ENCODE measurements at regions not wholly inside any gene's neighbourhood (a gene's known extent, or its start where the extent isn't known, plus 50 kb on each side); places are given as distances from the start of the nearest gene placed in this dataset.
"Not testable (repeated sequence)": the region's sequence is repeated elsewhere in the genome, so short reads cannot be mapped to it uniquely, and the experiment has no call there.

DNA sequence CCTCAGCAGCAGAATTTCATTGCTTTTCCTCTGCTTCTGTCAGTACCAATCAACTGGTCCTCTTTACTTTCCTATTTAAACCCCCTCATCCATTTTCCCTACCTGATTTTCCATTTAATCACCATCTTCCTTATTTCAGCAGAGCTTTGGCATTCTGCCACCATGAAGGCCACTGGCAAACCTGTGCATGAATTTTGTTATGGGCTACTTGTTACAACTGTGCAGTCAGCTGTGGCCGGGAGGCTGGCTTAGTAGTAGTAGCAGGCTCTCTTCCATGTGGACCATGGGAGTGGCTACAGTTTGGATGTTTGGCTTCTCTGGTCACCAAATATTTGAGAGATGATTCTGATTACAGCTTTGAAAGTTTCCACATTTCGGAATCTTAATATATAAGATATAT, 976.6 kb upstream of the SEMA6A start:
- Mint-ChIP-seq H3K4me3 (no peak overlapping the region), H3K9me3 (no peaks in the 10 kb centered on the region), H3K27ac (no peak overlapping the region), H3K36me3 (ENCODE audit: low read depth) (no peaks in the 10 kb centered on the region), H3K4me1 (no peaks in the 10 kb centered on the region), H3K27me3 (no peaks in the 10 kb centered on the region)
- ATAC-seq (ENCODE audit: low read depth): no peak
- TF ChIP-seq CTCF (IDR thresholded peaks at IDR 0.05): no peak
- intact Hi-C loops (cut with micrococcal nuclease): no loop called here
- CTCF ChIA-PET: no interaction called here
- DNase-seq: no peak
- POLR2A ChIA-PET: no interaction called here

DNA sequence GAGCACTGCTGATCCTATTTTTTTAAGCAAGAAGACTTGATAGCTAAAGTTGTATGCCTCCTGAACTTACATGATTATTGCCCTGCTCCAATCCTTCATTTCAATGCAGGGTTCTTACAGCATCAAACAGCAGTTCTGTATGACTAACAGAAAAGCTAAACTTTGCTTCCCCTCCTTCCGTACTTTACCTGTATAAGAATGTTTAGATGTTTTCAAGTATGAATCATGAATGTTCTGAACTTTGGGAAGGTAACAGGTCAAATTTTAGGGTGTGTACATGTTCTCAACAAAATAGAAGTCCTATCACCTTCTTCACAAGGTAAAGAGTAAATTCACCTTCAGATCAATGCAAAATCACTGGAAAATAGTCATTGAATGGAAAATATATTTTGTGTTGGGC, 972.6 kb upstream of the SEMA6A start:
- H3K4me1 Mint-ChIP-seq: no peaks in the 10 kb centered on the region
- no peak for TF ChIP-seq CTCF (IDR thresholded peaks at IDR 0.05)
- no peaks in the 10 kb centered on the region for H3K36me3 Mint-ChIP-seq (ENCODE audit: low read depth)
- no peak overlapping the region for H3K27ac Mint-ChIP-seq
- POLR2A ChIA-PET: no interaction called here
- no peak overlapping the region for H3K4me3 Mint-ChIP-seq
- peaks cover 2% of the 10 kb centered on the region for H3K9me3 Mint-ChIP-seq
- CTCF ChIA-PET: no interaction called here
- ATAC-seq (ENCODE audit: low read depth) (no peak), DNase-seq (no peak)
- intact Hi-C loops (cut with micrococcal nuclease): no loop called here
- H3K27me3 Mint-ChIP-seq: no peaks in the 10 kb centered on the region

- Mint-ChIP-seq H3K36me3 (ENCODE audit: low read depth) (no peaks in the 10 kb centered on the region), H3K27me3 (no peaks in the 10 kb centered on the region), H3K4me1 (no peaks in the 10 kb centered on the region), H3K4me3 (no peak overlapping the region), H3K9me3 (peaks cover 4% of the 10 kb centered on the region), H3K27ac (no peak overlapping the region)
- ChIA-PET POLR2A (no interaction called here), CTCF (no interaction called here)
- no peak for DNase-seq
- no peak for ATAC-seq (ENCODE audit: low read depth)
- intact Hi-C loops (cut with micrococcal nuclease): no loop called here
- no peak for TF ChIP-seq CTCF (IDR thresholded peaks at IDR 0.05)
Observed at GRCh38 chr5:117539692-117540091, 965.1 kb upstream of the SEMA6A start.

DNA sequence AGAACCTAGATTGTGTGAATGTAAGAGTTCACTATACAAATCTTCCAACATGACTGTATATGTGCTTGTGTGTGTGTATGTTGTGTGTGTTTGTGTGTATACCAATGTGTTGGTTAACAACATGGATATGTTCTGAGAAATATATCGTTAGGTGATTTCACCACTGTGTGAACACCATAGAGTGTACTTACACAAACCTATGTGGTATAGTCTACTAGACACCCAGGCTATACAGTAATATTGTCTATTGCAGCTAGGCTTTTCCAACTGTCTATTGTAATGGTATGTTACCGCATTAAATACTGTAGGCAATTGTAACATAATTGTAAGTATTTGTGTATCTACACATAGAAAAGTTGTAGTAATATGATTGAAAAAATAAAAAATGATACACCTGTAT, 959.2 kb upstream of the SEMA6A start:
- Mint-ChIP-seq H3K4me3 (no peak overlapping the region), H3K36me3 (ENCODE audit: low read depth) (no peaks in the 10 kb centered on the region), H3K27me3 (no peaks in the 10 kb centered on the region), H3K9me3 (peaks cover 6% of the 10 kb centered on the region), H3K27ac (no peak overlapping the region), H3K4me1 (no peaks in the 10 kb centered on the region)
- POLR2A ChIA-PET: no interaction called here
- intact Hi-C loops (cut with micrococcal nuclease): no loop called here
- CTCF ChIA-PET: no interaction called here
- TF ChIP-seq CTCF (IDR thresholded peaks at IDR 0.05): no peak
- no peak for DNase-seq
- no peak for ATAC-seq (ENCODE audit: low read depth)

- DNase-seq; H3K9me3 Mint-ChIP-seq; H3K4me3 Mint-ChIP-seq; intact Hi-C loops (cut with micrococcal nuclease); H3K36me3 Mint-ChIP-seq (ENCODE audit: low read depth); H3K27ac Mint-ChIP-seq; ATAC-seq (ENCODE audit: low read depth); H3K27me3 Mint-ChIP-seq; POLR2A ChIA-PET; H3K4me1 Mint-ChIP-seq; CTCF ChIA-PET: not testable (repeated sequence)
Observed at GRCh38 chr5:117533051-117533670, 958.5 kb upstream of the SEMA6A start.

DNA sequence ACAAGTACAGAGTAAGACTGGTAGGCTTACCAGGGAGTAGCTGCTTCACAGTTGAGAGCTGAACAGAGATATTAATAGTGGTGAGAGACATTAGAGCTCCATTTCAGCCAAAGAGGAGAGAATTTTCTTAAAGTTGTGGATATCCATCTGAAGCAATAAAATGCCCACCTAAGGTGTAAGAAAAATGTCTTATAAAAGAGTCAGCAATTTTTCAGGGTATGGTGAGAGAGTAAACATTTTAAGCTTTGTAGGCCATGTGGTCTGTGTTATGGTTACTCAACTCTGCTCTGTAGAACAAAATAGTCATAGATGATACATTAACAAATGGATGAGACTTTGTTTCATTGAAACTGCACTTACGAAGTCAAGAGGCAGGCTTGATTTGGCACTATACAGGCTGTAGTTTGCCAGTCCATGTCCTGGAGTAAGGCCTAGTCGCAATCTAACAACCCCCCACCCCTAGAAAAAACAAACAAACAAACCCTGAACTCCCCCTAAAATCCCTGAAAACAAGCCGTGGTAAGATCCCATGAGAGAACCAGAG, 945.4 kb upstream of the SEMA6A start:
- H3K4me3 Mint-ChIP-seq: no peak overlapping the region
- ChIA-PET CTCF (no interaction called here), POLR2A (no interaction called here)
- DNase-seq: no peak
- no peak for ATAC-seq (ENCODE audit: low read depth)
- no peaks in the 10 kb centered on the region for H3K36me3 Mint-ChIP-seq (ENCODE audit: low read depth)
- intact Hi-C loops (cut with micrococcal nuclease): no loop called here
- no peaks in the 10 kb centered on the region for H3K27me3 Mint-ChIP-seq
- no peak for TF ChIP-seq CTCF (IDR thresholded peaks at IDR 0.05)
- peaks cover 5% of the 10 kb centered on the region for H3K9me3 Mint-ChIP-seq
- H3K27ac Mint-ChIP-seq: no peak overlapping the region
- H3K4me1 Mint-ChIP-seq: no peaks in the 10 kb centered on the region

All from activated B cell treated with CpG ODN at 0.5 μM for 24 hours (primary cell).